Hepatic stellate cell (primary cell): ENCODE measurements at regions not wholly inside any gene's neighbourhood (a gene's known extent, or its start where the extent isn't known, plus 50 kb on each side); places are given as distances from the start of the nearest gene placed in this dataset.
"Not testable (repeated sequence)": the region's sequence is repeated elsewhere in the genome, so short reads cannot be mapped to it uniquely, and the experiment has no call there.

ENCODE experiments used
- DNase-seq: peaks from one replicate; pipeline ENCODE4 v3.0.0; 2011; ENCODE audit warnings: low spot score

DNA sequence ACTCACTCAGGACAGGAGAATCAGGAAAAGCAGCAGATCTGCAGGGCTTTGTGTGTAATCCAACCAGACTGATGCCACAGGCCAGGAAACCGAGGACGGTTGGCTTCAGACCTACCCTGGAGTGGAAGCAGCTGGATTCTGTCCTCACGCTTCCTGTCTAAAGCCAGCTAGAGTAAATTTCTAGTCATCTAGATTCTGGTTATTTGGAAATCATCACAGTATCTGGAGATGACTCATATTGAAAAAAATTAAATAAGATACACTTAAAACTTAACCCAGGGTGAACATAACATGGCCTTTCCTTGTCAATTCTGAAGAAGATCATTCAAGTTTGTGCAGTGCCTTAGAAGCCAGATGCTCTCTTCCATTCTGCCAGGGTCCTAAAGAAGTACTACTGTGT is 288.9 kb upstream of the PLGLB2 start:
- DNase-seq, result not testable (repeated sequence)

DNA sequence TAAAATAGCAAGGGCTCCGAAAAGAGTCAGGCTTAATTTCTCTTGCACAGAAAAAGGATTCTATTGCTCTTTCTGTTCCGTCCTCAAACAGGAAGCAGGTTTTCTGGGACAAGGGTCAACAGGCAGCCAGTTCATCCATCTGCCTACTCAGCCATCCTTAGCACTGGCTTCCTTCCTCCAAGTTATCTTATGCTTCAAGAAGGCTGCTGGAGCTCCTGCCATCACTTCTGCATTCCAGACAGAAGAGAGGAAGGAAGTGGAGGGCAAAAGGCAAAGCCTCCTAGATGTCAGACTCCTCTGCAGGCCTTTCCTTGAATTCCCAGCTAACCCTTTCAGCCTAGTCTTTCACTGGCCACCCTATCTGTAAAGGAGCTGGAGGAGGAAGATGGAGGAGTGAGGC is 287.8 kb upstream of the PLGLB2 start:
- not testable (repeated sequence) for DNase-seq

GRCh38 chr2:87460662-87461061 is 287.2 kb upstream of the PLGLB2 start:
- DNase-seq, result not testable (repeated sequence)

DNA sequence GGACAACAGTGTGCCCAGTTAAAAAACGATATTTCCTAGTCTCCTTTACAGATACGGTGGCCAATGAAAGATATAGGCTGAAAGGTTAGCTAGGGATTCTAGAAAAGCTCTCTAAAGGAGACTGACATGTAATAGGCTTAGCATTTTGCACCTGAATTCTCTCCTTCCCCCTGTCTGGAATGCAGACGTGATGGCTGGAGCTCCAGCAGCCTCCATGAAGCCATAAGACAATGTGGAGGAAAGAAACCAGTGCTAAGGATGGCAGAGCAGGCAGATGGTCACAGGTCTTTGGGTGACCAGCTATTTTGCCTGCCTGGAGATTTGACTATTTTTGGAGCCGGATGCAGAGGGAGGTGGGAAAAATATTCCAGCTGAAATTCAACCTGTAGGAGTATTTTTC is 286.2 kb upstream of the PLGLB2 start:
- not testable (repeated sequence) for DNase-seq

GRCh38 chr2:87464219-87464618 is 283.7 kb upstream of the PLGLB2 start:
- not testable (repeated sequence) for DNase-seq

DNA sequence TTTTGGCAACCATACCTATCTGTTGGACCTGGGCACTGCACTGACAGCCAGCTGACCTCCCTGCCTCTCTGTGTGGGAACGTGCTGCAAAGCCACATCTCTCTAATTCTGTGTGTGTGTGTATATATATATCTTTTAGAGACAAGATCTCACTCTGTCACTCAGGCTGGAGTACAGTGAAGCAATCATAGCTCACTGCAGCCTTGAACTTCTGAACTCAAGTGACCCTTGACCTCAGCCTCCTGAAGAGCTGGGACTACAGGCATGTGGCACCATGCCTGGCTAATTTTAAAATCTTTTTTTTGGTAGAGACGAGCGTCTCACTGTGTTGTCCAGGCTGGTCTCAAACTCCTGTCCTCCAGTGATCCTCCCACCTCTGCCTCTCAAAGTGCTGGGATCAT is 282.2 kb upstream of the PLGLB2 start:
- DNase-seq, result not testable (repeated sequence)

- DNase-seq, result not testable (repeated sequence)
These were observed 281.2 kb upstream of the PLGLB2 start for GRCh38 chr2:87466591-87467120.

GRCh38 chr2:87468429-87468981 is 279.4 kb upstream of the PLGLB2 start:
- DNase-seq, result not testable (repeated sequence)

DNA sequence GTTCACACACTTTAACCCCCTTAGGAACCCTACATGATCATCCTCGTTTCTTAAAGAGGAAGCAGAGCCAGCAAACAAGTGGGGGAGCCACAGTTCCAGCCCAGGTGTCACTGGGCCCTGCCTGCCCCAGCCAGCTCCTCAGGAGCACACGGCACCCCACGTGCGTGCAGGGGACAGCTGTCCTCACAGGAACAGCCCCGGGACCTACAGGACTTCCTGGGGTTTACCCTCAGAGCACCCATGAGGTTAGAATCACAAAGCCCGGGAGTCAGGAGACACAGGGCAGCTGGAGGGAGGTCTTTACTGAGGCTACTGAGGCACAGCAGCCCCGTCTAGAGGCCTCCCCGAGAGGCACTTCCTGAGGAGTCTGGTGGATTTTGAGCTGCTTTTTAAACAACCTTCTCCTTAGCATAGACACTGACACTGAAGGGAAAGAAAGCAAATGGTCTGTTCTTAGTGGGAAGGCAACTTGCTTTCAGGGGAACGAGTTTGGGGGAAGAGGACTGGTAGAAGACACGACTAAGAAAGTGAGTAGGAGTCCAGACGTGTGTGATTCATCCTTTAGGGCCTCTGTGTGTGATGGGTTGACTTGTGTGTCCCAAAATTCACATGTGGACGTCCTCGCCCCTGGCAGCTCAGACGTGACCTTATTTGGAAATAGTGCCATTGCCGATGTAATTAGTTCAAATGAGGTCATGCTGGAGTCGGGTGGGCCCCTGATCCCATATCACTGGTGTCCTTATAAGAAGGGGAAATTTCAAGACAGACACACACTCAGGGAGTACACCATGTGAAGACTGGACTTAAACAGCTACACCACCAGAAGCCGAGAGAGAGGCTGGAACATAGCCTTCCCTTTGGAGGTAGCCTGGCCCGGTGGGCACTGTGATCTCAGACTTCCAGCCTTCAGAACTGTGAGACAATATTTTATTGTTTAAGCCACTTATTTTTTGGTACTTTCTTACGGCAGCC is 278.4 kb upstream of the PLGLB2 start:
- not testable (repeated sequence) for DNase-seq

- DNase-seq, result not testable (repeated sequence)
These were observed 277.2 kb upstream of the PLGLB2 start for GRCh38 chr2:87470381-87471380.

GRCh38 chr2:87471478-87471877 is 276.4 kb upstream of the PLGLB2 start:
- not testable (repeated sequence) for DNase-seq

DNA sequence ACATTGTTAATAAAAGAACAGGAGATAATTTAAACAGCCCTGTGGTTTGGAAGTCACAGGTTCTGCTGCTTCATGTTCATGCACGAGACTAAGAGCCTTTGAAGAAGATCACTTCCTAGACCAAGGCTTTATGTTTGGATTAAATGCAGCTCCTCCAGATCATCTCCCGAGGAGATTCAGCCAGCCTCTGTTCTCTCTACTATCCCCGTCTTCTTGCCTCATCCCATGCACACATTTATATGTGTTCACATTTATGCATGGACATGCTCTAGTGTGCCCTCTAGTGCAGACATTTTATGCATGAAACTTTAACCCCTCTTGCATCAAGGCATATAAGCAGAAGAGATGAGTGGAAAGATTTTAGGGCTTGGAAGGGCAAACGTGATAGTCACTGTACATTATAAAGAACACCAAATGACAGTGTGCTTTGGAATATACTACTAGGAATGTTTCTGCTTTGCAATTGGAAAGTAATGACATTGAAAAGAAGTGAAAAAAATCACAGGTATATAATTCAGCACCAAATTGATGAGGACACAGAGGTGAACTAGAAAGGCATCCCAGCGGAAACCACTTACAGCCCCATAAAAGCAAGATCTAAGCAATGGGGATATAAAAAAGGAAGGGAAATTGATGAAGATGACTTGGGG is 271.5 kb upstream of the PLGLB2 start:
- not testable (repeated sequence) for DNase-seq

DNA sequence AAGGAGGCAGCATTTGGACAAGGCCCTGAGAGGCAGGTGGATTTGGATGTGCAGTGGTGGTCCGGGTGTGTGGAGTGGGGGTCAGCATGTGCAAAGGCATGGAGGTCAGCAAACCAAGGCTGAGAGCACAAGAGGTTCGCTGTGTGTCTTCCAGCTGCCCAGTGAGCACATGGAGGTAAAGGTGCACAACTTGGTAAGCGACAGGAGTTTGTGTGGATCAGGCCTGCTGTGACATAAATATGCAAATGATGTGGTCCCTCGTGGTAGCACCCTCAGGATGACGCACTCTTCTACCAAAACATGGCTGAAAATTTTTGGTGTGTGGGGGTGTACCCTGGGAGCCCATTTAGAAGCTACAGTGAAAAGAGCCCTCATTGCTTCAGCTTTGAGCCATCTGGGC is 271.0 kb upstream of the PLGLB2 start:
- DNase-seq, result not testable (repeated sequence)

DNA sequence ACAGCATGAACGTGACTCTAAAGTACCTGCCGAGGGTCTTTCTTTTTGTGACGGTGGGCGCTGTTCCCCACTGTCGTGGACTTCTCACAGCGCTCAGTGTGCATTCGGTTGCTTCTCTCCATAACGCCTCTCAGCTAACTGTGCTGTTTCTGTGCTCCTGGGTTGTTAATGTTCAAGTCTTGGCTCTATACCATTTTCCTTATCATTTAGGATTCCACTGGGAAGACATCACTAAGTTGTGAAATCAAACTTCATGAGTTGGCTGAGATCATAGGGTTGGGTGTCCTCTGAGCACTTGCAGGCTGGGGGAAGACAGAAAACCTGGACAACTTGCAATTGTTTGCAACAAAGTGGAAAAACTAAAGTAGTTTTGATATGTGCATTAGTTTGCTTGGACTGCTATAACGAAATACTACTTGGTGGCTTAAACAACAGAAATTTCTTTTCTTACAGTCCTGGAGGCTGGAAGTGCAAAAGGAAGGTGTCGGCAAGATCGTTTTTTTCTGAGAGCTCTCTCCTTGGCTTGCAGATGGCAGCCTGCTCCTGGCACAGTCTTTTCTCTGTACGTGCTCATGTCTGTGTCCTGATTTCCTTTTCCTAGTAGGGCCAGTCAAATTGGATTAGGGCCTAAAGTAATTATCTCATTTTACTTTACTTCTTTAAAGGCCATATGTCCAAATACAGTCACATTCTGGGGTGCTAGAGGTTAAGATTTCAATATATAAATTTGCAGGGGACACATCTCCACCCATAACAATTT is 270.0 kb upstream of the PLGLB2 start:
- not testable (repeated sequence) for DNase-seq

DNA sequence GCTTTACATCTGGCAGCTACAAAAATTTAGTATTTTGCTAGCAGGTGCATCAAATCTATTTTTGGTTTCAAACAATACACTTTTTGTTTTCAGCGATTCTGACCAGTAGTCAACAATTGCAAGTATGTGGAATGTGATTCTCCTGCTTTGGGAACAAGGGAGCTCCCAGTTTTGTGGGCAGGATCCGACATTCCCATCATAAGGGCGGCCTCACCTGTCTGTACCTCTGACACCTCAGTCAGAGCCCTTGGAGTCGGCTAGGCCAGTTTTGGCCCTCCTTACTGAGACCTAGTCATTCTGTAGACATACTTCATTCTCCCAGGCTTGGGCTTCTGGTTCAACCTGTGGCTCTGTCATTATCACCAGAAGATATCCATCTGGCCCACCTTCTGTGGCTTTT is 269.0 kb upstream of the PLGLB2 start:
- not testable (repeated sequence) for DNase-seq

- DNase-seq, result not testable (repeated sequence)
These were observed 264.7 kb upstream of the PLGLB2 start for GRCh38 chr2:87483093-87483680.

DNA sequence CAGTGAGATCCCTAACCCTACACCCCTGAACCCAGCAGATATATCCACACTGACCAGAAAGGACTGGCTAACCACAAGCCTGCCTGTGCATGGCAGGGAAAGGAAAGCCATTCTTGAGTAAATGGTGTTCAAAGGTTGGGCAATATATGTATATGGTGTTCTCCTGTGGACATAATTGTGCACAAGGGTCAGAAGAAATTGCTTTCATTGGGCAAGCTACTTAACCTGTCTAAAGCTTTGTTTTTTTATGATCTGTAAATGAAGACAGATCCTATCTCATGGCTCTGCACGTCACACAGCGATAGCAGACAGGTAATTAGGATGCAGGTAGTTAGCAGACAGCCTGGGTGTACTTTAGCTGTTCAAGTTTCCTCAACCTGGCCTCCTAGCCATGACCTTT is 263.5 kb upstream of the PLGLB2 start:
- DNase-seq, result not testable (repeated sequence)

DNA sequence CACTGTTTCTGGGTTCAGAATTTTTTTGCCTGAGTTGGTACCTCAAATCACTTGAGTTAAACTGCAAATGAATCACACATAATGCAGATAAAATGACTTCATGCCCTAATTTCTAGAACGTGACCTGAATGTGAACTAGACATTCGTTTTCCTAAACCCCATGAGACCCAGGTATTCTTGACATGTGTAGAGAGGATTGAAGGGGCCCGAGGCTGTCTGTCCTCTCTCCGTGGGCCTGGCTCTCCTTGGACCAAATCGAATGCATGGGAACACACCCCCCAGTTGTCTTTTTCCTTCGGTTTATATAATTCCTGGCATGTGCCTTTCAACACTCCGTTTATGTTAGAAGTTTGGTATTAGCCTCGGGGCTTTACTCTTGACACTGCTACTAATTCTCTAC is 262.4 kb upstream of the PLGLB2 start:
- not testable (repeated sequence) for DNase-seq

- DNase-seq, result not testable (repeated sequence)
These were observed 262.0 kb upstream of the PLGLB2 start for GRCh38 chr2:87485884-87486283.

GRCh38 chr2:87486413-87486812 is 261.5 kb upstream of the PLGLB2 start:
- not testable (repeated sequence) for DNase-seq
